ENCODE measurements at regions not wholly inside any gene's neighbourhood (a gene's known extent, or its start where the extent isn't known, plus 50 kb on each side); places are given as distances from the start of the nearest gene placed in this dataset.

GRCh38 chr16:63938661-63939060 is 1183.2 kb downstream of the CDH11 start:
- TF ChIP-seq CTCF (IDR thresholded peaks at IDR 0.05) (no peak), POLR2AphosphoS5 (IDR thresholded peaks at IDR 0.05; ENCODE audit: insufficient read depth in 1 of 2, low read depth in 1 of 2) (no peak)

Measured in vagina (tissue), 2 donors.